ENCODE measurements at regions not wholly inside any gene's neighbourhood (a gene's known extent, or its start where the extent isn't known, plus 50 kb on each side); places are given as distances from the start of the nearest gene placed in this dataset.

- DNase-seq, result no peak
- WGBS (ENCODE audit: insufficient coverage, low lambda C conversion rate), result 100% methylated on average over 1 of the region's 11 CpGs
- Histone ChIP-seq H3K36me3 (ENCODE audit: control insufficient read depth, insufficient read depth, low read length) (no peaks in the 10 kb centered on the region), H3K9me3 (ENCODE audit: control insufficient read depth, low read depth, low read length) (no peaks in the 10 kb centered on the region), H3K4me1 (ENCODE audit: control insufficient read depth, insufficient read depth, low read length) (no peaks in the 10 kb centered on the region), H3K27ac (ENCODE audit: low read length) (no peak overlapping the region), H3K4me3 (ENCODE audit: low read length) (no peak overlapping the region), H3K27me3 (ENCODE audit: control insufficient read depth, insufficient read depth, low read length) (no peaks in the 10 kb centered on the region)
These were observed 737.8 kb upstream of the NRSN1 start for GRCh38 chr6:23388086-23388783.

DNA sequence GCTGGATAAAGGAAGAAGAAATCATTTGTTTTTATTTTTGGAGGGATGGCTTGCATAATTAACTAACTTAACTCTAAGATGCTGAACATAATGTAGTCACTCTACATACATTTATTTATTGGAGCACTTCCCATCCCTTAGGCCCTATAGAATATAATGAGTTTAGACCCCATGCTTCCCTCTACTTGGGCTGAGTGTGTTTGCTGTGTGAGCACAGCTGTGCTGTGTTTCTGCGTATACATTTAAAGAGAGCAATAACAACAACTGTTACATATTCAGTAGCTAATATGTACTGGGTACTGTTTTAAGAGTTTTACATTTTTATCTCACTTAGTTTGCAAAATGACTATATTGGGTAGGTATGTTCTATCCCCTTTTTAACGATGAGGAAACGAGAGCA lies 736.6 kb upstream of the NRSN1 start:
- Histone ChIP-seq H3K27ac (ENCODE audit: low read length) (no peak overlapping the region), H3K4me1 (ENCODE audit: control insufficient read depth, insufficient read depth, low read length) (no peaks in the 10 kb centered on the region), H3K4me3 (ENCODE audit: low read length) (no peak overlapping the region), H3K9me3 (ENCODE audit: control insufficient read depth, low read depth, low read length) (no peaks in the 10 kb centered on the region), H3K27me3 (ENCODE audit: control insufficient read depth, insufficient read depth, low read length) (no peaks in the 10 kb centered on the region), H3K36me3 (ENCODE audit: control insufficient read depth, insufficient read depth, low read length) (no peaks in the 10 kb centered on the region)
- no peak for DNase-seq
- 83% methylated on average over 2 of the region's 3 CpGs for WGBS (ENCODE audit: insufficient coverage, low lambda C conversion rate)

DNA sequence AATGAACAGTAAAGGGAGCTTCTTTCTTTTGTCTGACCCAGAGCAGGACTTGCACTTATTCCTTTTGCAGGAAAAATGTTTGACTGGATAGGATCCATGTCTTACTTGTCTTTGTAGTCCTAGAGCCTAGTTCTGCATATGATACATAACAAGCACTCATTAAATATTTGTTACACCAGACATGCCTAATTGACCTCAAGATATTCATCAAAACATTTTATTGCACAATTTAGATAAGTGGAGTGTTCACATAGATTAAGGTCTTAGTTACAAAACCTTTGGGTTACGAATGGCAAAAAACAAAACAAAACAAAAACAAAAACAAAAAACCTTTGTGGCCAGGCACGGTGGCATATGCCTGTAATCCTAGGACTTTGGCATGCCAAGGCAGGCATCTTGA lies 735.8 kb upstream of the NRSN1 start:
- H3K36me3 ChIP-seq (ENCODE audit: control insufficient read depth, insufficient read depth, low read length), result no peaks in the 10 kb centered on the region
- H3K27ac ChIP-seq (ENCODE audit: low read length), result no peak overlapping the region
- H3K9me3 ChIP-seq (ENCODE audit: control insufficient read depth, low read depth, low read length), result no peaks in the 10 kb centered on the region
- H3K4me1 ChIP-seq (ENCODE audit: control insufficient read depth, insufficient read depth, low read length), result no peaks in the 10 kb centered on the region
- DNase-seq, result no peak
- no peaks in the 10 kb centered on the region for H3K27me3 ChIP-seq (ENCODE audit: control insufficient read depth, insufficient read depth, low read length)
- WGBS (ENCODE audit: insufficient coverage, low lambda C conversion rate), result 78% methylated on average over 1 of the region's 2 CpGs
- H3K4me3 ChIP-seq (ENCODE audit: low read length), result no peak overlapping the region

GRCh38 chr6:23394681-23395080 lies 731.3 kb upstream of the NRSN1 start:
- no peaks in the 10 kb centered on the region for H3K9me3 ChIP-seq (ENCODE audit: control insufficient read depth, low read depth, low read length)
- WGBS (ENCODE audit: insufficient coverage, low lambda C conversion rate), result no CpG with 5 or more reads among the region's 2 CpGs
- no peak overlapping the region for H3K27ac ChIP-seq (ENCODE audit: low read length)
- H3K4me3 ChIP-seq (ENCODE audit: low read length), result no peak overlapping the region
- no peaks in the 10 kb centered on the region for H3K36me3 ChIP-seq (ENCODE audit: control insufficient read depth, insufficient read depth, low read length)
- H3K4me1 ChIP-seq (ENCODE audit: control insufficient read depth, insufficient read depth, low read length), result no peaks in the 10 kb centered on the region
- DNase-seq, result no peak
- no peaks in the 10 kb centered on the region for H3K27me3 ChIP-seq (ENCODE audit: control insufficient read depth, insufficient read depth, low read length)

DNA sequence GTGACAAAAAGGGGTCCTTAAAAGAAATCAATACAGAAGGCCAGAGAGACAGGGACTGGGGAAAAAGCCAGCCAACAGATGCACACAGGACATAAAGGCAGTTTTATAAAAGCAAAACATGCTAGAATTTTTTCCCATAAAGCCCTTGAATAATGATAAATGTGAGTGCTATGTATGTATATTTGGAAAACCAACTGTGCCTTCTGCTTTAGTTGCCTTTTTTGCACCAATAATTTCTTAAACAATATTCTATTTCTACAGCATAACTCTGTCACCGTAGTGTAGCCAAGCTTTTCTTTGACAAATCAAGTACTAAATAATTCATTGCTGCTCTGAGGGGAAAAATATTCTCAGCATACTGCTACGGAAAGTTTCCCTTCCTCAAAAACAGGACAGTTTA lies 730.6 kb upstream of the NRSN1 start:
- Histone ChIP-seq H3K4me3 (ENCODE audit: low read length) (no peak overlapping the region), H3K4me1 (ENCODE audit: control insufficient read depth, insufficient read depth, low read length) (no peaks in the 10 kb centered on the region), H3K27ac (ENCODE audit: low read length) (no peak overlapping the region), H3K36me3 (ENCODE audit: control insufficient read depth, insufficient read depth, low read length) (no peaks in the 10 kb centered on the region), H3K27me3 (ENCODE audit: control insufficient read depth, insufficient read depth, low read length) (no peaks in the 10 kb centered on the region), H3K9me3 (ENCODE audit: control insufficient read depth, low read depth, low read length) (no peaks in the 10 kb centered on the region)
- 71% methylated on average over 1 of the region's 2 CpGs for WGBS (ENCODE audit: insufficient coverage, low lambda C conversion rate)
- DNase-seq, result no peak

GRCh38 chr6:23396949-23397348 lies 729.1 kb upstream of the NRSN1 start:
- 60% methylated on average over 1 of the region's 3 CpGs for WGBS (ENCODE audit: insufficient coverage, low lambda C conversion rate)
- no peaks in the 10 kb centered on the region for H3K9me3 ChIP-seq (ENCODE audit: control insufficient read depth, low read depth, low read length)
- no peaks in the 10 kb centered on the region for H3K36me3 ChIP-seq (ENCODE audit: control insufficient read depth, insufficient read depth, low read length)
- no peaks in the 10 kb centered on the region for H3K27me3 ChIP-seq (ENCODE audit: control insufficient read depth, insufficient read depth, low read length)
- H3K4me3 ChIP-seq (ENCODE audit: low read length), result no peak overlapping the region
- H3K27ac ChIP-seq (ENCODE audit: low read length), result no peak overlapping the region
- no peak for DNase-seq
- no peaks in the 10 kb centered on the region for H3K4me1 ChIP-seq (ENCODE audit: control insufficient read depth, insufficient read depth, low read length)

GRCh38 chr6:23403460-23403859 lies 722.6 kb upstream of the NRSN1 start:
- WGBS (ENCODE audit: insufficient coverage, low lambda C conversion rate), result 80% methylated on average over 2 of the region's 5 CpGs
- Histone ChIP-seq H3K27ac (ENCODE audit: low read length) (no peak overlapping the region), H3K27me3 (ENCODE audit: control insufficient read depth, insufficient read depth, low read length) (no peaks in the 10 kb centered on the region), H3K4me3 (ENCODE audit: low read length) (no peak overlapping the region), H3K4me1 (ENCODE audit: control insufficient read depth, insufficient read depth, low read length) (no peaks in the 10 kb centered on the region), H3K36me3 (ENCODE audit: control insufficient read depth, insufficient read depth, low read length) (no peaks in the 10 kb centered on the region), H3K9me3 (ENCODE audit: control insufficient read depth, low read depth, low read length) (no peaks in the 10 kb centered on the region)
- no peak for DNase-seq

DNA sequence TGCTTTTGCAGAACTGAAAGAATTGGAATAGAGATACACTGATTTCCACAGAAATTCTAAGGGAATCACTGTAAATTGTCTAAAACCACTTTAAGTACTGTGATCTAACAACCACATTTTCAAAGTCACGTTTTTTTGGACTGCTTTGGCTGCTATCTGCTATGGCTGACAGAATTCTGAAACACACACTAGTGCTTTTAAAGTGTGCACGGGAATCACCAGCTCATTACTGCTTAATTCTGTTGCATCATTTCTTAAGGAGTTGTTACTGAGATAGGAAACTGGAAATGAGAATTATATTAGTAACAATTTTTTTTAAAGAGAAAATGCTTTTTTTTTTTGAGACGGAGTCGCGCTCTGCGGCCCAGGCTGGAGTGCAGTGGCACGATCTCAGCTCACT lies 716.5 kb upstream of the NRSN1 start:
- no peaks in the 10 kb centered on the region for H3K27me3 ChIP-seq (ENCODE audit: control insufficient read depth, insufficient read depth, low read length)
- H3K36me3 ChIP-seq (ENCODE audit: control insufficient read depth, insufficient read depth, low read length), result no peaks in the 10 kb centered on the region
- H3K4me3 ChIP-seq (ENCODE audit: low read length), result no peak overlapping the region
- H3K27ac ChIP-seq (ENCODE audit: low read length), result no peak overlapping the region
- no peak for DNase-seq
- WGBS (ENCODE audit: insufficient coverage, low lambda C conversion rate), result no CpG with 5 or more reads among the region's 7 CpGs
- no peaks in the 10 kb centered on the region for H3K4me1 ChIP-seq (ENCODE audit: control insufficient read depth, insufficient read depth, low read length)
- H3K9me3 ChIP-seq (ENCODE audit: control insufficient read depth, low read depth, low read length), result no peaks in the 10 kb centered on the region

- H3K4me3 ChIP-seq (ENCODE audit: low read length), result no peak overlapping the region
- no peaks in the 10 kb centered on the region for H3K27me3 ChIP-seq (ENCODE audit: control insufficient read depth, insufficient read depth, low read length)
- H3K4me1 ChIP-seq (ENCODE audit: control insufficient read depth, insufficient read depth, low read length), result no peaks in the 10 kb centered on the region
- no peaks in the 10 kb centered on the region for H3K36me3 ChIP-seq (ENCODE audit: control insufficient read depth, insufficient read depth, low read length)
- 98% methylated on average over 5 of the region's 8 CpGs for WGBS (ENCODE audit: insufficient coverage, low lambda C conversion rate)
- H3K27ac ChIP-seq (ENCODE audit: low read length), result no peak overlapping the region
- no peak for DNase-seq
- H3K9me3 ChIP-seq (ENCODE audit: control insufficient read depth, low read depth, low read length), result no peaks in the 10 kb centered on the region
These were observed 715.6 kb upstream of the NRSN1 start for GRCh38 chr6:23410439-23410838.

GRCh38 chr6:23412770-23413169 lies 713.2 kb upstream of the NRSN1 start:
- no peak overlapping the region for H3K4me3 ChIP-seq (ENCODE audit: low read length)
- no peaks in the 10 kb centered on the region for H3K27me3 ChIP-seq (ENCODE audit: control insufficient read depth, insufficient read depth, low read length)
- H3K27ac ChIP-seq (ENCODE audit: low read length), result no peak overlapping the region
- DNase-seq, result no peak
- H3K9me3 ChIP-seq (ENCODE audit: control insufficient read depth, low read depth, low read length), result no peaks in the 10 kb centered on the region
- no peaks in the 10 kb centered on the region for H3K36me3 ChIP-seq (ENCODE audit: control insufficient read depth, insufficient read depth, low read length)
- no peaks in the 10 kb centered on the region for H3K4me1 ChIP-seq (ENCODE audit: control insufficient read depth, insufficient read depth, low read length)

DNA sequence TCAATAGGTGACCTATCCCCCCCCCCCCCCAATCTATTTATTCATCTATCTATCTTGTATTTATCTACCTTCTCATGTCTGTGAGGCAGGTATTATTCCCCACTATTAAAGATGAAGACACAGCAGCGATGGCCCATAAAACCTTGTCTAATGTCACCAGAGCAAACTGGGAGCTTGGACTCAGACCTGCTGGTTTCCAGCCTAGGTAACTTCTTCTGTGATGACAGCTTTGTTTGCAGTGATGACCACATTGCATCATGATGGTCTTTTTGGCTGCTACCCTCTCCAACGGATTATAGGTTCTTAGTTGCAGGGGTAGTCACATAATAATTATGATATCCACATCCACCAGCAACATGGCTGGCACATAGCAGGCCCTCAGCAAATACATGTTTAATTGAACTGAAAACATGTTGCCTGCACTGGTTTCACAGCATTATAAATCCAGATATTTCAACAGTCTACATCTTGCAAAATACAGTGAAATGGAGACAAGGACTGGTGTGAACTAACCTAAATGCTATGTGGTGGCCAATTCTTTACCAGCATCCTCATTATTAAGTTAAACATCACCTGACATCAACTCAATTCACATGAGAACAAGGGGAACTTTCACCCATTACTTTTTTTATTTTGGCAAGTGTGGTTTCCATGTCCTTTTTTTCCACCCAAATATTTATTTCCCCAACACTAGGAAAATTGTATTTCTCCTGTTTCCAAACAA lies 712.5 kb upstream of the NRSN1 start:
- no peaks in the 10 kb centered on the region for H3K4me1 ChIP-seq (ENCODE audit: control insufficient read depth, insufficient read depth, low read length)
- DNase-seq, result no peak
- H3K9me3 ChIP-seq (ENCODE audit: control insufficient read depth, low read depth, low read length), result no peaks in the 10 kb centered on the region
- no peak overlapping the region for H3K4me3 ChIP-seq (ENCODE audit: low read length)
- H3K36me3 ChIP-seq (ENCODE audit: control insufficient read depth, insufficient read depth, low read length), result no peaks in the 10 kb centered on the region
- H3K27ac ChIP-seq (ENCODE audit: low read length), result no peak overlapping the region
- WGBS (ENCODE audit: insufficient coverage, low lambda C conversion rate), result no CpG with 5 or more reads among the region's 2 CpGs
- H3K27me3 ChIP-seq (ENCODE audit: control insufficient read depth, insufficient read depth, low read length), result no peaks in the 10 kb centered on the region

All from large intestine (tissue), 3 donors.